ENCODE measurements at regions not wholly inside any gene's neighbourhood (a gene's known extent, or its start where the extent isn't known, plus 50 kb on each side); places are given as distances from the start of the nearest gene placed in this dataset.

DNA sequence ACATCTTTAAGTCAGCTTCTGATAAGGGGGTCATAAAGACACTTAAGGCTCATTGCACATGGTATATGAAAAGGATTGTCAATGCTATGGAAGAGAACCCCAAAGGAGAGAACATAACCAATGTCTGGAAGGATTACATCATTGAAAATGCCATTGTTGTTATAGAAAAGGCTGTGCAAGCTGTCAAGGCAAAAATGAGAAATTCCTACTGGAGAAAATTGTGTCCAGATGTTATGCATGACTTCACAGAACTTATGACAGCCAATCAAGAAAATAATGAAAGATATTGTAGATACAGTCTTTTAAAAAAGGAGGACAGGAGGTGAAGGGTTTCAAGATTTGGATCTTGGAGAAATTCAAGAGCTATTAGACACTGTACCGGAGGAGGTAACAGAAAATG is 96.3 kb upstream of the MBNL1 start:
- TF ChIP-seq CTCF (IDR thresholded peaks at IDR 0.05) (no peak), POLR2A (IDR thresholded peaks at IDR 0.05) (no peak), EP300 (IDR thresholded peaks at IDR 0.05) (no peak), POLR2AphosphoS5 (IDR thresholded peaks at IDR 0.05) (no peak)

All from gastroesophageal sphincter (tissue), 3 donors.